Activated naive CD4-positive, alpha-beta T cell treated with anti-CD3 and anti-CD28 coated beads, Interleukin-2, amount 50 U/mL, for 72 hours (primary cell): ENCODE measurements at regions not wholly inside any gene's neighbourhood (a gene's known extent, or its start where the extent isn't known, plus 50 kb on each side); places are given as distances from the start of the nearest gene placed in this dataset.
"Not testable (repeated sequence)": the region's sequence is repeated elsewhere in the genome, so short reads cannot be mapped to it uniquely, and the experiment has no call there.

Experiments used
- ATAC-seq, 2 donors: fragments of 150-1000 bp; cut with Tn5 transposase; 2 replicates each; pipeline ENCODE4 v1.10.0; 2021; ENCODE audit warnings: mild to moderate bottlenecking in 2 of 2, moderate library complexity in 2 of 2
- DNase-seq, 2 donors: peaks; one replicate each; pipeline ENCODE4 v3.0.0; 2021 to 2022; ENCODE audit warnings: low spot score in 2 of 2
- H3K27ac Mint-ChIP-seq, 2 donors: one replicate each; pipeline ENCODE4 v1.8.0; 2022; ENCODE audit warnings: mild to moderate bottlenecking in 2 of 2, mixed read lengths in 2 of 2
- H3K36me3 Mint-ChIP-seq, 2 donors: one replicate each; pipeline ENCODE4 v1.8.0; 2022; ENCODE audit warnings: mixed read lengths in 2 of 2
- H3K9me3 Mint-ChIP-seq, 2 donors: one replicate each; pipeline ENCODE4 v1.8.0; 2022; ENCODE audit warnings: mixed read lengths in 2 of 2

DNA sequence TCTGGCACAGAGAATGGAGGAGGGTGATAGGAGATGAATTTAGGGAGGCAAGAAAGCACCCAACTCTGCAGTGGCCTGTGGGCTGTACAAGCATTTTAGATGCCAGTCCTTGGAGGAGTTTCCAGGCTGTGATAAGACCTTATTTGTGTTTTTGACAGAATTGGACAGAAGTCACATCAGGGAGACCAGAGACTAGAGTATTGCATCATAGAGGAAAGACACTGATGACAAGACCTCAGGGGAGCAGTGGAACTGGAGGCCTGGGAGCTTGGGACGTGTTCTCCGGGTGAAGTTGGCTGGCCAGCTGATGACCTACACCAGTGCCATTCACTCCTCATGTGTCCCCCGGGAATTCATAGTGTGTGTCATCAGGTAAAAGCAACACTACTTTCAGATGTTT lies 284.0 kb upstream of the ZFP42 start:
- no peak for DNase-seq
- H3K9me3 Mint-ChIP-seq, result peaks cover 18 to 22% of the 10 kb centered on the region in 2 donors
- H3K36me3 Mint-ChIP-seq, result peaks cover 0 to 17% of the 10 kb centered on the region in 2 donors
- no peak for ATAC-seq
- H3K27ac Mint-ChIP-seq, result no peak overlapping the region

DNA sequence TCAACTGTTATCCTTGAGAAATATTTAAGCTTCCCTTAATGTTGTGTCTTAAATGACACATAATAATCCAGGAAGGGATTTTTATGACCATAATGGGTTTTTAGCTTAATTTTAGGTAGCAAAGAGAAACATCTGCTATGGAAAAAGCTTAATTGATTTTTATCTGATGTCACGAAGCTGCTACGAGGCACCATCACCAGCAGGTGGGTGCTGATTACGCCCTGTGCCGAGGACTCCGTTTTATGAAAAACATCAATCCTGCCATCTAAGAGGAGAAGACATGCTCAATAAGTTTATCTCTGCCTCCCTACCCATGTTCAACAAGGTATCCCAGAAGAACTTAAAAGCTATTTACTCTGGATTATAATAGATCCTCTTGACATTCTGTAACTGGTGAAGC lies 280.6 kb upstream of the ZFP42 start:
- Mint-ChIP-seq H3K27ac (no peak overlapping the region), H3K9me3 (peaks cover 5 to 15% of the 10 kb centered on the region in 2 donors), H3K36me3 (no peaks in the 10 kb centered on the region)
- ATAC-seq, result no peak
- no peak for DNase-seq

DNA sequence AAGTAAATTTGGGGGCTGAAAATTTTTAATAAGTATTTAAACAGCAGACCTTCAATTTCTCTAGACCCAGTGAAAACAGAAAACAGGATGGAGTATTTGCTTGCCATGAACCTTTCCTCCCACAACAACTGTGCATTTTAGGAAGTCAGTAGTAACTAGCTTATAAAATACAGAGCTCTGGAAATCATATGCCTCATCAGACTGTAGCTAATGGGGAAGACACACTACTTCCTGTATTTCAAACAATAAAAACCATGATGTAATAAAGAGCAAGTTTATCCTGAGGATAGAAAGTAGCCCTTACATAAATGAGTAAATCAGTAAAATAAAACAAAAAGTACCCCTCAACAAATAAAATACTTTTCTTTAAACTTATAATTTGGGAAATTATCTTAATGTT lies 280.1 kb upstream of the ZFP42 start:
- Mint-ChIP-seq H3K9me3 (peaks cover 5 to 15% of the 10 kb centered on the region in 2 donors), H3K36me3 (no peaks in the 10 kb centered on the region), H3K27ac (no peak overlapping the region)
- ATAC-seq (no peak), DNase-seq (no peak)

DNA sequence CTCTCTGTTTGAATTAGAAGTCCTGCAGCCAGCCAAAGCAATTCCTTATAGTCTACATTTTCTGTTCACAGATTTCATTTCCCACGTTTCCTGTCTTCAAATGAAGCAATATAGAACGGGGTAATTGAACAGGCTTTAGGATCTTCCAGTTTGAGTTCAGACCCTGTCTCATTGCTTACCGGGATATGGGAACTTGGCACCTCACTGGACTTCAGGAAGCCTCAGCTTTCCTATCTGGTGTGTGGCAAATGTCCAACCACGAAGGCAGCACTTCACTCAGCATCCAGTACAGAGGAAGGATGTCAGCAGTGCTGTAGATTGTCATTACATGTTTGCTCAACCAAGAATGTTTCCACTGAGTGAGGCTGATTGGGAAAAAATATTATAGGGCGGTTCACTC lies 271.1 kb upstream of the ZFP42 start:
- no peak for DNase-seq
- ATAC-seq, result no peak
- Mint-ChIP-seq H3K9me3 (peaks cover 15 to 16% of the 10 kb centered on the region in 2 donors), H3K36me3 (no peaks in the 10 kb centered on the region), H3K27ac (no peak overlapping the region)

DNA sequence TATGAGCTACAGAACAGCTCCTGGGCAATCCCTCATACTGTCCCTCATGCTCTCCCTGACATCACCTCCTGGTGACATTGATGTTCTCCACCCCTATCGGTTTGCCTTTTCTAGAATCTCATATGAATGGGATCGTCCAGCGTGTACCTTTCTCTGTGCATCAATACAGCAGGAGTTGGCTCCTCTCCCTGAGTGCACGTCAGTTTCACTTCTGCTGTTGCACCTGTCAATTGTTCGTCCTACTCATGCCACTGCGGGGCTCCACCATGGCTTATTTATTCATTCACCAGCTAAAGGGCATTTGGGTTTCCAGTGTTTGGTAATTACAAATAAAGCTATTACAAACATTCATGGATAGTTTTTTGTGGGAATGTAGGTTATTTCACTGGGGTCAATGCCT lies 269.1 kb upstream of the ZFP42 start:
- peaks cover 34% of the 10 kb centered on the region in 2 donors for H3K9me3 Mint-ChIP-seq
- peaks cover 5 to 7% of the 10 kb centered on the region in 2 donors for H3K36me3 Mint-ChIP-seq
- H3K27ac Mint-ChIP-seq, result no peak overlapping the region

DNA sequence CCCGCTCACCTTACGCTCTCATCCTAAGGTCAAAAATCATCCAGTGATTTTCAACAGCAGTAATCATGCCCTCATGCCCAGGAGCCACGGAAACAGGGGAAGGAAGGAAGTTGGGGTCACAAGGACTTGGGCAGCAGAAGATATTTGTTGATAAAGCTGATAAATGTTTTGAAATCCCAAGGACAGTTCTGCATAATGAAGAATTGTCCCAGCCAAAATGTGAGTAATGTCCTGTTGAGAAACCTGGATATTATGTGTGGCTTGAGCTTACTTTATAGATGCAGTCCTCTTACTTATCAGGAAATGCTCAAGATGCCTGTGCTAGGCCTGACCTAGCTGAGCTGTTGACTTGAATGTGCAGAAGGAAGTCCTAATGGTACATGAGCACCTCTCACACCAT lies 263.0 kb upstream of the ZFP42 start:
- Mint-ChIP-seq H3K9me3 (peaks cover 28 to 55% of the 10 kb centered on the region in 2 donors), H3K36me3 (peaks cover 7 to 8% of the 10 kb centered on the region in 2 donors), H3K27ac (no peak overlapping the region)
- DNase-seq (no peak), ATAC-seq (no peak)

More for the DNA sequence above, 269.1 kb upstream of the ZFP42 start:
- ATAC-seq (no peak), DNase-seq (no peak)

DNA sequence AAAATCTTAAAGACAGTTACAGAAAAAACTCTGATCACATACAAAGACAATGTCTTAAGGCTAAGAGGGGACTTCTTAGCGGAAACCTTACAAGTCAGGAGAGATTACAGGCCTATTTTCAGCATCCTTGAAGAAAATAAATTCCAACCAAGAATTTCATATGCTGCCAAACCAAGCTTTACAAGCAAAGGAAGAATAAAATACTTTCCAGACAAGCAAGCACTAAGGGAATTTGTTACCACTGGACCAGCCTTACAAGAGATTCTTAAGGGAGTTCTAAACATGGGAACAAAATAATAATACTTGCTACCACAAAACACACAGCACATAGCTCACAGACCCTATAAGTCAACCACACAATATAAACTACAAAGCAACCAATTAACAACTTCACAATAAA lies 255.8 kb upstream of the ZFP42 start:
- no peak for ATAC-seq
- H3K36me3 Mint-ChIP-seq, result peaks cover 5 to 10% of the 10 kb centered on the region in 2 donors

DNA sequence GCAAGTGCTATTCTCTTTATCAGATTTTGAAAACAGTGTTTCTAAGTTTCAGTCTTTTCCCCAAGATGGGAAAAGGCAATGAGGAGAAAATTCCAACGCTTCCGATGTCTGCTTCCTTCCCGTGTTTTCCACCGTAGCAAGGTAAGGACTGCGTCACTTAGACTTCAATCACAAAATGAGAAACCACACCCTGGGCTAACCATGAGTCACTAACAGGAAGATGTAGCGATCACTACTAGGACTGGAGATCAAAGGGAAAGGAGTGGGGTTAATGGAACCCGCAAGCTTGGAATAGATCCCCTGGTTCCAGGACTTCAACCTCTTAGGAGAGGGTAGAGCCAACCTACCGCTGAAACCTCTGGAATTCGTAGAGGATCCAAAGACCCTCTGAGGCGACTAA lies 250.7 kb upstream of the ZFP42 start:
- ATAC-seq (no peak), DNase-seq (no peak)
- Mint-ChIP-seq H3K27ac (no peak overlapping the region), H3K36me3 (peaks cover 6 to 14% of the 10 kb centered on the region in 2 donors), H3K9me3 (peaks cover 18 to 41% of the 10 kb centered on the region in 2 donors)

More for the DNA sequence above, 255.8 kb upstream of the ZFP42 start:
- H3K9me3 Mint-ChIP-seq, result peaks cover 23 to 27% of the 10 kb centered on the region in 2 donors
- no peak for DNase-seq
- H3K27ac Mint-ChIP-seq, result no peak overlapping the region

DNA sequence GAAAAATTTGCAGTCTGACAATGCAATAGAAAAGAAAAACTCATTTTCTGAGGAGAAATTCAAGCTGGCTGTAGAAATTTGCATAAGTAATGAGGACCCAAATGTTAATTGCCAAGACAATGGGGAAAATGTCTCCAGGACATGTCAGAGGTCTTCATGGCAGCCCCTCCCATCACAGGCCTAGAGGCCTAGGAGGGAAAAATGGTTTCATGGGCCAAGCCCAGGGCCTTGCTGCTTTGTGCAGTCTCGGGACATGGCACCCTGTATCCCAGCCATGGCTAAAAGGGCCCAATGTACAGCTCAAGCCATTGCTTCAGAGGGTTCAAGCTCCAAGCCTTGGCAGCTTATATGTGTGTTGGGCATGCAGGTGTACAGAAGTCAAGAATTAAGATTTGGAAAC lies 244.9 kb upstream of the ZFP42 start:
- not testable (repeated sequence) for ATAC-seq, H3K36me3 Mint-ChIP-seq, H3K27ac Mint-ChIP-seq, DNase-seq
- peaks cover 20 to 34% of the 10 kb centered on the region in 2 donors for H3K9me3 Mint-ChIP-seq

DNA sequence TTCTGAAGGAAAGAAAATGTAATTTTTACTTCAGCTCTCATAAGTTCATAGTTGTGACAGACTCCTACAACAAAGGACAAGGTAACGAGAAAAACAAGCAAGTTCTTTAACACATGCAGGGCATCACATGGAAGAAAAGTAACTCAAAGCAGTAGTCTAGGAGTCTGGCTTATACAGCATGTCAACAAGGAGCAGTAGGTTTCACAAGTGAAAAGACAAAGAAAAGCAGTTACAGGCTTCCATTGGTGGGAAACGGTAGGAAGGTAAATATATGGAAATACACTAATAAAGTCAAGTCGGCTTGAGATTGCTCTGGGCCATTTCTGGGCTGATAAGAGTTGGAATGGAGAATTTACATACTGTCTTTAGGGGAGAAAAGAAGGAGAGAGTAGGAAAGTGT lies 228.4 kb upstream of the ZFP42 start:
- no peak for ATAC-seq
- H3K36me3 Mint-ChIP-seq, result no peaks in the 10 kb centered on the region
- H3K27ac Mint-ChIP-seq, result no peak overlapping the region
- DNase-seq, result no peak
- H3K9me3 Mint-ChIP-seq, result peaks cover 19 to 23% of the 10 kb centered on the region in 2 donors

DNA sequence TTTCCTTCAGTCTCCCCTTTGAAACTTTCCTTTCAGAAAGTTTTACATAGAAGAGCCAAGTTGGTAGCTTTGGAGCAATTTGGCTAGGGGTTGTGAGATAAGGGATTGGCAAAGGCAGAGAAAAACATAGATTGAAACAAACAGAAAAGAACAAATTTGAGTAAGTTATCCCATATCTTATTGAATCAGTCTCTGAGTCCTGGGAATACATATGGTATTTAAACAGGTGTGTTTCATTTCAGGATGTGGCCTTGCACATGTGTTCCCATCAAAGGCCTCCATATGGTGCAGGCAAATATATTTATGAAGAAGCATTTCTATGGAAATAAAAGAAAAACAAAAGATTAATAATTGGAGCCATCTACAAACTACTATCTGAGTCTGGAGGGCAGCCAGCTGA lies 227.9 kb upstream of the ZFP42 start:
- ATAC-seq, result no peak
- no peak for DNase-seq
- no peaks in the 10 kb centered on the region for H3K36me3 Mint-ChIP-seq
- no peak overlapping the region for H3K27ac Mint-ChIP-seq
- peaks cover 17 to 23% of the 10 kb centered on the region in 2 donors for H3K9me3 Mint-ChIP-seq

DNA sequence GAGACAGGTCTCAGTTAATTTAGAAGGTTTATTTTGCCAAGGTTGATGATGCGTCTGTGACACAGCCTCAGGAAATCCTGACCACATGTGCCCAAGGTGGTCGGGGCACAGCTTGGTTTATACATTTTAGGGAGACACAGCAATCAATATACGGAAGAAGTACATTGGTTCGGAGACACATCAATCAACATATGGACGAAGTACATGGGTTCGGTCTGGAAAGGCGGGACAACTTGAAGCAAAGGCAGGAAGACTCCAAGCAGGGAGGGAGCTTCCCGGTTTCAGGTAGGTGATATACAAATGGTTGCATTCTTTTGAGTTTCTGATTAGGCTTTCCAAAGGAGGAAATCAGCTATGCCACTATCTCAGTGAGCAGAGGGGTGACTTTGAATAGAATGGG lies 225.2 kb upstream of the ZFP42 start:
- Mint-ChIP-seq H3K27ac (no peak overlapping the region), H3K9me3 (peaks cover 14 to 19% of the 10 kb centered on the region in 2 donors), H3K36me3 (no peaks in the 10 kb centered on the region)
- ATAC-seq (no peak), DNase-seq (no peak)

DNA sequence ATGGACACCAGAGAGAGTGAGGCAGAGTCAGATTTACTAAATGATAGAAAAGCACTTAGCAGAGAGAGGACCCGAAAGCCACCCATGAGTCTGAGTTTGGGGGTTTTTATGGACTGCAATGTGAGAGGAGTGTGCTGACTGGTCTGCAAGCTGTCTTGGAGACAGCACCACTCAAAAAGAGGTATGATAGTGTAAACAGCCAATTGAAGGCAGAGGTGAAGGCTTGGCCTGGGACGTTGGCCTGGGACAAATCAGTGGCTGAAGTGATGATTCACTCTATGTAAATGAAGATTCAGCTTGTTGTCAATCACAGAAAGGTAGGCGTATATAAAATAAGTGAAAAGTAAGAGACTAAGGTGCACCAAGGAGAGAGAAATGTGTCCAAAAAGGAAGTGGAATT lies 217.6 kb upstream of the ZFP42 start:
- Mint-ChIP-seq H3K36me3 (no peaks in the 10 kb centered on the region), H3K9me3 (peaks cover 10 to 16% of the 10 kb centered on the region in 2 donors), H3K27ac (no peak overlapping the region)
- no peak for DNase-seq
- ATAC-seq, result no peak

DNA sequence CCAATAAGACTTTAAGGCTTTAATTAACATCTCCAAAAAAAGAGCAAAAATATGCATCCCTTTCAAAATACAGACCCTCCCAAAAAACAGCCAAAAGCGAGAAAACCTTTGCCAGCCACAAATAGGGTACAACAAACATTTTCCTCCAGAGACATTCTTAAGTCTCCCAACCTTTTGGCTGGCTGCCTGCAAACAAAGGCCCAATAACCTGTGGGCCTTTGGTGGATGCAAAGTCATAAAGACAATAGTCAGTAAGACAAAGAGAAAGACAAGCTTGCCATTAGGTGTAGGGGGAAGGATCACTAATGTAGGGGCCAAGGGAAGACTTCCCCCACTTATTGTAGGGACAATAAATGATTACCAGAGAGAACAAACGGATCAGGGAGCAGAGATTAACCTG lies 215.5 kb upstream of the ZFP42 start:
- ATAC-seq (no peak), DNase-seq (no peak)
- Mint-ChIP-seq H3K36me3 (no peaks in the 10 kb centered on the region), H3K27ac (no peak overlapping the region), H3K9me3 (peaks cover 10 to 16% of the 10 kb centered on the region in 2 donors)

DNA sequence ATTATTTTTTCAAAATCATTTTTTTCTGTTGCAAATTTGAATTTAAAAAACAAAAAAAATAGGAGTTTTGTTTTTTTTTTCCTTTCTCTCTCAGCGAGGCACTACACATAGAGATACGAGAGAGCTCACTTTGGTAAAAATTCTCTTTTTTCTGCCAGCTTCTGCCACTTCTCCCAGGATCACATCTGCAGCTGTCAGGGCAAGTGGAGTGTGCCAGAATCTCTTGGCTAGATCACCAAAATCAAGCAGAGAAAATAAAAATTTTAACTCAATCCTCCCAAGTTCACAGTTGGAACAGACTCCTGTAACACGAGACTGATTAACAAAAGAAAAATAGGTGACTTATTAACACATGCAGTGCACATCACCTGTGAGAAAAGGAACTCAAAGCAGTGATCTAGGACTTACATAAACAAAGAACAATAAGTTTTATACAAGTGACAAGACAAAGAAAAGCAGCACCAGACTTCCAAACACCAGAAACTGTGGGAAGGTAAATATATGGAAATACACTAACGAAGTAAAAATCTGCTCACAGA lies 213.2 kb upstream of the ZFP42 start:
- peaks cover 0 to 4% of the 10 kb centered on the region in 2 donors for H3K36me3 Mint-ChIP-seq
- ATAC-seq, result no peak
- H3K9me3 Mint-ChIP-seq, result peaks cover 10 to 16% of the 10 kb centered on the region in 2 donors
- H3K27ac Mint-ChIP-seq, result no peak overlapping the region
- DNase-seq, result no peak

DNA sequence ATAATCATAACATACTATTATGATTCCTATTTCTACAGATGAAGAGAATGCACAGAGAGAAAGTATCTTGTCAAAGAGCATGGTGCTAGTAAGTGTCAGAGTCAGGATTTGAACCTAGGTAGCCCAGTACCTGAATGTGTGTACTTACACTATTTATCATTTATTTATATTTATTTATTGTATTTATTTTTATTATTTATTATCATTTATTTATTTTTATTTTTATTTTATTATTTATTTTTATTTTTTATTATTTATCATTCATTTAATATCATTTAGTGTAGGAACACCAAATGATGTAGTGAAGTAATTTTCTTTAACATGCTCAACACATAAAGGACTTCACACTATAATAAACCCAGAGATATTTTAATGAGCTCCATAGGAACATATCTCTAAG lies 209.4 kb upstream of the ZFP42 start:
- H3K27ac Mint-ChIP-seq, result no peak overlapping the region
- H3K36me3 Mint-ChIP-seq, result peaks cover 0 to 4% of the 10 kb centered on the region in 2 donors
- H3K9me3 Mint-ChIP-seq, result peaks cover 4% of the 10 kb centered on the region in 2 donors
- DNase-seq (no peak), ATAC-seq (no peak)

DNA sequence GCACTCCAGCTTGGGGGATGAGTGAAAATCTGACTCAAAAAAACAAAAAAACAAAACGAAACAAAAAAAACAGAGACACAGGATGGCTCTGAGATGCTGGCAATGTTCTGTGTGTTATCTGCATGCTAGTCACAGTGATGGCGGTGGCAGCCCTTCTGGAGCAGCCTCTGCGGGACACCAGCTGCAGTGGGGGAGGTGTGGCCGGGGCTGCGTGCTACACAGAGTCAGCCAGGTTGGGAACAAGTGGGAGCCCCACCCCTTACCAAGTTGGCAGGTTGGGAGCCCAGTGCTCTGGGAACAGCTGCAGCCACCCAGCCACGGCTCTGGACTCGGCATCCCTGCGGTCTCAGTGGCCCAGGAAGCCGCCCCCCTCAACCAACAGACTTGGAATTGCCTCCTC lies 206.5 kb upstream of the ZFP42 start:
- Mint-ChIP-seq H3K27ac (no peak overlapping the region), H3K9me3 (no peaks in the 10 kb centered on the region), H3K36me3 (peaks cover 0 to 4% of the 10 kb centered on the region in 2 donors)
- ATAC-seq (no peak), DNase-seq (no peak)

DNA sequence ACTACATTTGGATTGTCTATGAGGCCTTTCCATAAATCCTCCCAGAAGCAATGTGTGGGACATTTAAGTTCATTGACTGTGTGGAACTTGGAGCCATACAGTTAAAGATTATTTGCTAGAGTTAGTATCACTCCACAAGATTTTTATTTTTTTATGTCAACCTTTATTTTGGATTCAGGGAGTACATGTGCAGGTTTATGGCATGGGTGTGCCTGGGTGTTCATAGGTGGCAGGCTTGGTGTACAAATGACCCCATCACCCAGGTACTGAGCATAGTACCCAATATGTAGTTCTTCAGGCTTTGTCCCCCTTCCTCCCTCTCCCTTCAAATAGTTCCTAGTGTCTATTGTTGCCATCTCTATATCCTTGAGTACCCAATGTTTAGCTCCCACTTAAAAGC lies 199.8 kb upstream of the ZFP42 start:
- DNase-seq (no peak), ATAC-seq (no peak)
- Mint-ChIP-seq H3K36me3 (peaks cover 0 to 12% of the 10 kb centered on the region in 2 donors), H3K9me3 (peaks cover 9 to 11% of the 10 kb centered on the region in 2 donors), H3K27ac (no peak overlapping the region)
